ENCODE measurements at regions not wholly inside any gene's neighbourhood (a gene's known extent, or its start where the extent isn't known, plus 50 kb on each side); places are given as distances from the start of the nearest gene placed in this dataset.
A peak's percentile ranks its signal among the peaks of the same experiment; 100 is the strongest.
"Not testable (repeated sequence)": the region's sequence is repeated elsewhere in the genome, so short reads cannot be mapped to it uniquely, and the experiment has no call there.

DNA sequence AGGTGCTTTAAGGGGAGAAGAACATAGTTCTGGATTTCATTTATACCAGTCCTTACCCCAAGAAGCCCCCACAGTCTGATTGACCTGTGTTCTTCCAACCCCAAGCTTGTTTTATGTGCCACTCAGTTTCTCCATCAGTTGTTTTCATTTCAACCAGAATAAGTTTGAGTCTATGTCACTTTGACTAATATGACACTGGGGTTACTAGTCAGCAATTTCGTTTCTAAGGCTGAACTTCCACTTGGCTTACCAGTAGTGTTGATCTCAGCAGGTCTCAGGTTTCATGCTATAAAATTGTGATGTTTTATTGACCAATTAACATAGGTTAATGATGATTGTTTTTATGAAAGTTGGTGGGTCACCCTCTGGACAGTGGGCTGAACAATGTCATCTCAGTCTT lies 84.8 kb downstream of the TRIM43 start:
- not testable (repeated sequence) for DNase-seq (ENCODE audit: low spot score in 2 of 2); H3K36me3 Mint-ChIP-seq; H3K27ac Mint-ChIP-seq; H3K9me3 Mint-ChIP-seq; H3K4me3 Mint-ChIP-seq; ATAC-seq; H3K4me1 Mint-ChIP-seq

- Mint-ChIP-seq H3K9me3 (no peaks in the 10 kb centered on the region), H3K4me1 (peaks cover 3% of the 10 kb centered on the region), H3K27ac (no peak overlapping the region), H3K36me3 (no peaks in the 10 kb centered on the region), H3K4me3 (no peak overlapping the region)
- ATAC-seq (no peak), DNase-seq (ENCODE audit: low spot score in 2 of 2) (no peak)
These were observed 85.5 kb downstream of the TRIM43 start for GRCh38 chr2:95677346-95677745.

DNA sequence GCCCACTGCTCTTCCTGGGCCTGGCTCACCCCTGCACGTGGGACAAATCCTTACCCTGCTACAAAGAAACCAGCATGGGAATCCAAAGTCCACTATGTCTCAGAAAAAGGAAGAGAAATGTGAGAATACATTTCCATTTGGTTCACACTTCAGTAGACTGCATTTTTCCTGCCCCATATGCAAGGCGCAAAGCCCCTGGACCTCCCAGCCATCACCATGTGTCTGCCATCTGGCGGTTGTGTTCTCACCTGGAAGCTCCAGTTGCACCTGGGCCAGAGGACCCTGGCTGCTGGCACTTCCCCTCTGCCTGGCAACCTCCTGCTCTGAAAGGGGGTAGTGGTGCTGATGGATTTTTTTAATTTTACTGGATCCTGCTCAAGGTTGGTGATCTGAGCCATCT lies 86.0 kb downstream of the TRIM43 start:
- H3K4me3 Mint-ChIP-seq; DNase-seq (ENCODE audit: low spot score in 2 of 2); H3K27ac Mint-ChIP-seq; H3K36me3 Mint-ChIP-seq; H3K9me3 Mint-ChIP-seq; H3K4me1 Mint-ChIP-seq; ATAC-seq: not testable (repeated sequence)

- not testable (repeated sequence) for DNase-seq (ENCODE audit: low spot score in 2 of 2); H3K36me3 Mint-ChIP-seq; ATAC-seq; H3K27ac Mint-ChIP-seq; H3K4me3 Mint-ChIP-seq; H3K9me3 Mint-ChIP-seq
- peaks cover 13% of the 10 kb centered on the region for H3K4me1 Mint-ChIP-seq
These were observed 89.4 kb downstream of the TRIM43 start for GRCh38 chr2:95681158-95681557.

- DNase-seq (ENCODE audit: low spot score in 2 of 2); H3K36me3 Mint-ChIP-seq; H3K9me3 Mint-ChIP-seq; H3K4me3 Mint-ChIP-seq; ATAC-seq; H3K27ac Mint-ChIP-seq: not testable (repeated sequence)
- peaks cover 13% of the 10 kb centered on the region for H3K4me1 Mint-ChIP-seq
These were observed 89.8 kb downstream of the TRIM43 start for GRCh38 chr2:95681589-95682081.

DNA sequence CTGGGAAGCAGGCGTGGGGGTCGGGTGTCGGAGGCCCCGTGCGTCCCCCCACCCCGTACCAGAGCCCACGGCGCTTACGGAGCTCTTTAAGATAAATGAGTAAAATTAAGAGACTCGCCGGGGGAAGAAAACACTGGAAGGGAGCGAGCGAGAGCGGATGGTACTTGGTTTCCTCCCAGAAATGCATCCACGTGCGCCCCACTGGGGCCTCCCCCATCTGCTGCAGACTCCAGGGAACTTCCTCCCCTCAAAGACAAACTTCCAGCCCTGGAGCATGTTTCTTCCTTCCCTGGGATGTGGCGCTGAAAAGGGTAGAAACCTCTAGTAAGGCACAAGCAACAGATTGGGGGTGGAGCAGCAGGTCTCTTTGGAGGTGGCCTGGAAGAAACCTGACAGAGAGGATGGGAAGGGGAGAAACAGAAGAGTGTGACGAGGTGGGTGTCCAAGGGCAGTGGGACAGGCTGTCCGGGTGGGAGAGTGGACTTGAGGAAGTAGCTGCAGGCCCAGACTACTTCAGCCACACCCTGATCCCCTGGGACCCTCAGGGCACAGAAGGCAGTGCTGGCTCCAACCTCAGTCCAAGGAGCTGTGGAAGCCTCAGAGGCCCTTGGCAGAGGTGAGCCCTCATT lies 91.2 kb downstream of the TRIM43 start:
- peaks cover 13% of the 10 kb centered on the region for H3K4me1 Mint-ChIP-seq
- H3K36me3 Mint-ChIP-seq; H3K9me3 Mint-ChIP-seq; DNase-seq (ENCODE audit: low spot score in 2 of 2); H3K27ac Mint-ChIP-seq; ATAC-seq: not testable (repeated sequence)
- H3K4me3 Mint-ChIP-seq = peak overlapping the region; percentile 47

- H3K9me3 Mint-ChIP-seq = no peaks in the 10 kb centered on the region
- no peak overlapping the region for H3K4me3 Mint-ChIP-seq
- peaks cover 13% of the 10 kb centered on the region for H3K4me1 Mint-ChIP-seq
- no peaks in the 10 kb centered on the region for H3K36me3 Mint-ChIP-seq
- DNase-seq (ENCODE audit: low spot score in 2 of 2) (no peak), ATAC-seq (no peak)
- H3K27ac Mint-ChIP-seq = no peak overlapping the region
These were observed 93.7 kb downstream of the TRIM43 start for GRCh38 chr2:95685513-95685912.

- H3K9me3 Mint-ChIP-seq; H3K27ac Mint-ChIP-seq; H3K4me3 Mint-ChIP-seq; ATAC-seq; DNase-seq (ENCODE audit: low spot score in 2 of 2); H3K36me3 Mint-ChIP-seq: not testable (repeated sequence)
- peaks cover 13% of the 10 kb centered on the region for H3K4me1 Mint-ChIP-seq
These were observed 94.4 kb downstream of the TRIM43 start for GRCh38 chr2:95686056-95686825.

DNA sequence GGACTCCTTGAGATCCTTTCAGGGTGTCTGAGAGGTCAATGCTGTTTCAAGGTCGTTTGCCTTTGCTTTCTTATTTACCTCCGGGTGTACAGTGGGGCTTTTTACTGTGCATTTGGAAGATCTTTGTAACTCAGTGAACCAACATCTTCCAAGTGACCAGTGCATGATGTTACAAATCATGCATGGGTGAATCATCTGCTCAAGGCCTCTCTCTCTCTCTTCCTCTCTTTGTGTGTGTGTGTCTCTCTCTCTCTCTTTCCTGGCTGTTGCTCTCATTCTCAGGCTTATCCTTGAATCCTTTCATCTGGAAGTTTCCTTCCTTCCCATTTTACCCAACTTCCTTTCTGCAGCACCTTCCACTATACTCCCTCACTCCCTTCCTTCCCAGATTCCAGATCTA lies 96.1 kb downstream of the TRIM43 start:
- not testable (repeated sequence) for H3K36me3 Mint-ChIP-seq; H3K4me3 Mint-ChIP-seq; ATAC-seq; H3K4me1 Mint-ChIP-seq; H3K9me3 Mint-ChIP-seq; H3K27ac Mint-ChIP-seq; DNase-seq (ENCODE audit: low spot score in 2 of 2)

GRCh38 chr2:95691210-95691609 lies 99.4 kb downstream of the TRIM43 start:
- not testable (repeated sequence) for H3K27ac Mint-ChIP-seq; H3K9me3 Mint-ChIP-seq; H3K36me3 Mint-ChIP-seq; DNase-seq (ENCODE audit: low spot score in 2 of 2); ATAC-seq; H3K4me3 Mint-ChIP-seq; H3K4me1 Mint-ChIP-seq

DNA sequence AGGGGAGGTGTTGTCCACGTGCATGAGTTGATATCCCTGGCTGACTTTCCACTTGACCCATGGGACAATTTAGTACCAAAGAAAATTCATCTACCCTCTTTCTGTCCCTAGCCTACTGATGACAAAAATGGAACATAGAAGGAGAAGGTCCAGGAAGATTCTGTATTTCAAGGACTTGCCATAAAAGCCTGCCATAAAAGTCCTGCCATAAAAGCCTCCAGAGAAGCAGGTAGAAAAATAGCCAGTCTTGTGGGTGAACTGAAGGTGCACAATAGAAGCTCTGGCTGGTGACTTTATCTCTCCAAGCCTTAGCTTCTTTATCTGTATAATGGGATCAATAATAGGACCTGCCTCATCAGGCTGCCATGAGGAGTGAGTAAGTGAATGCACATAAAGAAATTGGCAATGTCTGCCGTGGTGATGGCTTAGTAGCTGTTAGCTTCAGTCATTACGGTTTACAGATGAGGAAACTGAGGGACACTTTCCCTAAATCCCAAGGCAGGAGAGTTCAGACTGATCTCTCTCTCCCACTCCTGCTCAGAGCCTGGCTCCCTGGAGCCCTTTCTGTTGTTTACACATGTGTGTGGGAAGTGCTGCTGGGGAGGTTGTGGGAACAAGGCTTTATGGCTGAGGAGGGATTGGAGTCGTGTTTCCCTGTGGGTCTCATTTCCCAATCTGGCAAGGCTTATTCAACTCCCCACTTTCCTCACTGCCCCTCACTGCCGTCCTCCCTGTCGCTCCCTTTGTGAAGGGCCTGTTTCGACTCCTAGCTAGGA lies 101.5 kb downstream of the TRIM43 start:
- H3K9me3 Mint-ChIP-seq; DNase-seq (ENCODE audit: low spot score in 2 of 2); H3K36me3 Mint-ChIP-seq; H3K27ac Mint-ChIP-seq; ATAC-seq; H3K4me3 Mint-ChIP-seq; H3K4me1 Mint-ChIP-seq: not testable (repeated sequence)

- H3K9me3 Mint-ChIP-seq = no peaks in the 10 kb centered on the region
- no peak for DNase-seq (ENCODE audit: low spot score in 2 of 2)
- no peaks in the 10 kb centered on the region for H3K4me1 Mint-ChIP-seq
- H3K36me3 Mint-ChIP-seq = no peaks in the 10 kb centered on the region
- ATAC-seq = no peak
- H3K27ac Mint-ChIP-seq = no peak overlapping the region
- H3K4me3 Mint-ChIP-seq = no peak overlapping the region
These were observed 103.8 kb downstream of the TRIM43 start for GRCh38 chr2:95695613-95696012.

DNA sequence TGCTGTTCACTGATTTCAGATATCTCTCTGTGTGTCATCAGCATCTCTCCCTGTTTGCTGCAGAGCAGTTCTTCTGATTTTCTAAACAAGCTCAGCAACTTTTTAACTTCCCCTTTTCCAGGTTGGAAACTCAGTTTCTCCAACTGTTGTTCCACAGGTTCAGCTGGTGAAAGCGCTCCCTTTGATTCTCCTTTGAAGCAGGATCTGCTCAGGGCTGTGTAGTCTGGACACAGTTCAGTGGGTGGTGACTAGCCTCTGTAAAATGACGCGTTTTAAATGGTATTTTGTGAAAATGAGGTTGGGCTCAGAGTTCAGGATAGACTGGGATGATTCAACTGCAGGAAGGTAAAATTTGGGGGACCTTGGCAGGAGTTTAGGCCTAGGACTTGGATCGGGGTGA lies 106.3 kb downstream of the TRIM43 start:
- no peak for DNase-seq (ENCODE audit: low spot score in 2 of 2)
- Mint-ChIP-seq H3K27ac (no peak overlapping the region), H3K36me3 (no peaks in the 10 kb centered on the region), H3K4me1 (no peaks in the 10 kb centered on the region), H3K9me3 (no peaks in the 10 kb centered on the region), H3K4me3 (no peak overlapping the region)
- ATAC-seq = no peak

DNA sequence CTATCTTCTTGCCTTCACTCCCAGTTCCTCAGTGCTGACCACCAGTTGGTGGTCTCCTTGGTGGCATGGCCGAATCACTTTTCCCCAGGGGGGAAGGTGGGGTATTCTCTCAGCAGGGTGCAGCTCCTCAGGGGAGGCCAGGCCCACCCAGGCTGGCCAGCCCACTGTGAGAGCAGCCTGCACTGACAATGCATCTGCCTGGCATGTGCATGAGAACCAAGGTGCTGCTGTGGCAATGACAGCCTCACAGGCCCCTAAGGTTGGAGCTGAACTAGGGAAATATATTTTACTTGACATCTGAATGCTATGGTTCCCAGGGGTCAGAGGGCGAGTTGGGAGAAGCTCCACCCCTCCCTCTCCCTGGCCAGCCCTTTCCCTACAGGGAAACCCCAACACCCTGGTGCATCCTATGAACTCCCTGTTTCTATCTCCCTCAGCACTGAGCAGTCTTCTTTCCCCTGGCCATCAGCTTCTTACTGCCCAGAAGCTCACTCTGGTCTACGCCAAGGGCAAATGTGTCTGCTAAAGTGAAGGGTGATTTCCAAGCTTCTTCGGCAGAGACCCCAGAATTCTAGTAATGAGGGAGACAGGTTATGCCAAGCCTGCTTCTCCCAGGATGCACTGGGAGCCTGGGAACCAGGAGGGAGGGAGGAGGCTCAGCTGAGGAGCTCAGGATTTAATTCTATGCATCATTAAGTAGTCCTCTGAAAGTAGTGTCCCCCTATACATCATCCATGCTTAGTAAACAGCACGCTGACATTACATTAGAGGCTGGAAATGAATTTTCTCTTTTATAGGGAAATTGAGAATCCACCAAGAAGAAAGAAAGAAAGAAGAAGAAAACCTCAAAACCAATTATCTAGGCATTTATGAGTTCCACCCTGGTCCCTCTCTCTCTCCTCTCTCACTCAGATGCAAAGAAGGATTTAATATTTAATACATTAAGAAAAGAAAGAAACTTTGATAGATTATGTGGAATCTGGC lies 107.7 kb downstream of the TRIM43 start:
- not testable (repeated sequence) for H3K4me3 Mint-ChIP-seq; H3K4me1 Mint-ChIP-seq; ATAC-seq; DNase-seq (ENCODE audit: low spot score in 2 of 2); H3K9me3 Mint-ChIP-seq; H3K36me3 Mint-ChIP-seq; H3K27ac Mint-ChIP-seq

DNA sequence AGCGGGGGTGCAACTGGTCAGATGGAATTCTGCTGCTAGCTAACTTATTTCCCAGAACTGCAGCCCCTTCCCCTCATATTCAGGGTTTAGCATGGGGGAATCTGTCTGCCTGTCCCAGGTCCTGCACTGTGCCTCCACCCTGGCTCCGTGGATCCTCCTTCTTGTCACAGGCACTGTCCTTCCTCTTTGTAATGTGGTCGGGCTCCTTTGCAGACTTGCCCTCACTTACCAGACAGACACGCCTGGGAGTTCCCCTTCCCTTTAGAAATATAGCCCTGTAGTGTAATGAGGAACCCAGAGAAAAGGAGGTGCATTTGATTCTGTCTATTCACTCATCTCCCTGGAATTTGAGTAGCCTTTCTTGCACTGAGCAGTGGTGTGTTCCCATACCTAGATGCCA lies 108.7 kb downstream of the TRIM43 start:
- no peak overlapping the region for H3K4me3 Mint-ChIP-seq
- no peaks in the 10 kb centered on the region for H3K9me3 Mint-ChIP-seq
- H3K36me3 Mint-ChIP-seq = no peaks in the 10 kb centered on the region
- ATAC-seq (no peak), DNase-seq (ENCODE audit: low spot score in 2 of 2) (no peak)
- no peaks in the 10 kb centered on the region for H3K4me1 Mint-ChIP-seq
- no peak overlapping the region for H3K27ac Mint-ChIP-seq

All from stimulated activated effector memory CD8-positive, alpha-beta T cell treated with anti-CD3 and anti-CD28 coated beads, Interleukin-12 subunit alpha, Interleukin-12 subunit beta, amount 100 ng/mL, for 72 hours (primary cell).